CD4-positive, alpha-beta T cell (primary cell): ENCODE measurements at regions not wholly inside any gene's neighbourhood (a gene's known extent, or its start where the extent isn't known, plus 50 kb on each side); places are given as distances from the start of the nearest gene placed in this dataset.

Source experiments
- ATAC-seq: fragments of 200-7000 bp; cut with Tn5 transposase; one replicate; pipeline ENCODE4 v1.10.0; 2022; ENCODE audit warnings: mild to moderate bottlenecking; ENCODE audit not compliant: poor library complexity
- CTCF ChIA-PET: fragments of 350-600 bp; sonication (Branson Sonifier 250); formaldehyde crosslinking; loops from one replicate; lab custom pipeline; 2021; ENCODE audit warnings: antibody characterized with exemption, inconsistent platforms; lab: Charles Lee
- POLR2A ChIA-PET: fragments of 350-600 bp; sonication (Branson Sonifier 250); formaldehyde crosslinking; loops from one replicate; lab custom pipeline; 2021; ENCODE audit warnings: antibody characterized with exemption, inconsistent platforms; lab: Charles Lee
- DNase-seq, 14 experiments: peaks; one replicate each; pipeline ENCODE4 v3.0.0-alpha.2; 2013 to 2020; ENCODE audit warnings: mixed read lengths in 2 of 14
- H3K27ac ChIP-seq, 2 donors: one replicate each; pipeline versions ENCODE4 v1.5.1 to v1.7.0; 2013; ENCODE audit warnings: low read length in 2 of 2, low read depth in 1 of 2, mild to moderate bottlenecking in 1 of 2
- H3K27me3 ChIP-seq, 2 experiments: 1 replicate in 1 of 2; 2 replicates in 1 of 2; pipeline versions ENCODE4 v1.6.1 to v1.7.0; 2013; ENCODE audit warnings: low read length in 2 of 2, control low read depth in 1 of 2, mild to moderate bottlenecking in 1 of 2, moderate library complexity in 1 of 2; ENCODE audit not compliant: insufficient read depth in 2 of 2, control insufficient read depth in 1 of 2
- H3K36me3 ChIP-seq: one replicate; pipeline ENCODE4 v1.6.1; 2013; ENCODE audit warnings: low read length, control low read depth; ENCODE audit not compliant: insufficient read depth
- H3K4me1 ChIP-seq: one replicate; pipeline ENCODE4 v1.6.1; 2013; ENCODE audit warnings: low read length, control low read depth; ENCODE audit not compliant: insufficient read depth
- H3K4me3 ChIP-seq: one replicate; pipeline ENCODE4 v1.5.1; 2013; ENCODE audit warnings: mild to moderate bottlenecking, low read length, moderate library complexity
- H3K9me3 ChIP-seq, 2 experiments: 1 replicate in 1 of 2; 2 replicates in 1 of 2; pipeline versions ENCODE4 v1.6.1 to v1.7.0; 2013; ENCODE audit warnings: low read length in 2 of 2, mild to moderate bottlenecking in 2 of 2, control low read depth in 1 of 2, moderate library complexity in 1 of 2; ENCODE audit not compliant: control insufficient read depth in 1 of 2, insufficient read depth in 1 of 2
- H3K27ac Mint-ChIP-seq: one replicate; pipeline ENCODE4 v1.8.0; 2020; ENCODE audit warnings: mixed read lengths
- H3K27me3 Mint-ChIP-seq: one replicate; pipeline ENCODE4 v1.8.0; 2021; ENCODE audit warnings: mixed read lengths
- H3K36me3 Mint-ChIP-seq: one replicate; pipeline ENCODE4 v1.8.0; 2021; ENCODE audit warnings: low read depth, mixed read lengths
- H3K4me1 Mint-ChIP-seq: one replicate; pipeline ENCODE4 v1.8.0; 2021; ENCODE audit warnings: low read depth, mixed read lengths
- H3K4me3 Mint-ChIP-seq: one replicate; pipeline ENCODE4 v1.8.0; 2020; ENCODE audit warnings: mild to moderate bottlenecking, mixed read lengths
- H3K9me3 Mint-ChIP-seq: one replicate; pipeline ENCODE4 v1.8.0; 2020; ENCODE audit warnings: mixed read lengths
- intact Hi-C, 2 experiments: fragments of 100-400 bp; cut with DNase I in 1 of 2; cut with micrococcal nuclease in 1 of 2; formaldehyde crosslinking; loops; one replicate each; pipeline versions ENCODE4 v1.15.1 to v1.9.0; 2023 to 2025; cut with DNase I, micrococcal nuclease
- TF ChIP-seq, protein P1 (sequence below): fragments of 200-600 bp; IDR thresholded peaks from one replicate; pipeline ENCODE4 v1.8.0; 2022; ENCODE audit warnings: antibody characterized with exemption, mild to moderate bottlenecking

DNA sequence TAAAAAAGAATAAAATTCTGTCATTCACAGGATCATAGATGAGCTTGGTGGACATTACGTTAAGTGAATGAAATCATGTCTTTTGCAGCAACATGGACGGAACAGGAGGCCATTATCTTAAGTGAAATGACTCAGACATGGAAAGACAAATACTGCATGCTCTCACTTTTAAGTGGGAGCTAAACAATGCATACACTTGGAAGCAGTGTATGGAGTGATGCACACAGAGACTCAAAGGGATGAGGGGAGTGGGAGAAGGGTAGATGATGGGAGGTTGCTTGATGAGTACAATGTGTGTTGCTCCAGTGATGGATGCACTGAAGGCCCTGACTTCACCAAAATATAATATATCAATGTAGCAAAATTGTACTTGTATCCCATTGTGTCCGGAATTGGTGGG is 293.4 kb downstream of the CD109 start:
- Mint-ChIP-seq H3K4me3 (no peak overlapping the region), H3K36me3 (no peaks in the 10 kb centered on the region), H3K9me3 (no peaks in the 10 kb centered on the region), H3K27me3 (no peaks in the 10 kb centered on the region), H3K4me1 (no peaks in the 10 kb centered on the region), H3K27ac (no peak overlapping the region)
- no peaks in the 10 kb centered on the region for H3K27me3 ChIP-seq
- TF ChIP-seq, protein P1, sequence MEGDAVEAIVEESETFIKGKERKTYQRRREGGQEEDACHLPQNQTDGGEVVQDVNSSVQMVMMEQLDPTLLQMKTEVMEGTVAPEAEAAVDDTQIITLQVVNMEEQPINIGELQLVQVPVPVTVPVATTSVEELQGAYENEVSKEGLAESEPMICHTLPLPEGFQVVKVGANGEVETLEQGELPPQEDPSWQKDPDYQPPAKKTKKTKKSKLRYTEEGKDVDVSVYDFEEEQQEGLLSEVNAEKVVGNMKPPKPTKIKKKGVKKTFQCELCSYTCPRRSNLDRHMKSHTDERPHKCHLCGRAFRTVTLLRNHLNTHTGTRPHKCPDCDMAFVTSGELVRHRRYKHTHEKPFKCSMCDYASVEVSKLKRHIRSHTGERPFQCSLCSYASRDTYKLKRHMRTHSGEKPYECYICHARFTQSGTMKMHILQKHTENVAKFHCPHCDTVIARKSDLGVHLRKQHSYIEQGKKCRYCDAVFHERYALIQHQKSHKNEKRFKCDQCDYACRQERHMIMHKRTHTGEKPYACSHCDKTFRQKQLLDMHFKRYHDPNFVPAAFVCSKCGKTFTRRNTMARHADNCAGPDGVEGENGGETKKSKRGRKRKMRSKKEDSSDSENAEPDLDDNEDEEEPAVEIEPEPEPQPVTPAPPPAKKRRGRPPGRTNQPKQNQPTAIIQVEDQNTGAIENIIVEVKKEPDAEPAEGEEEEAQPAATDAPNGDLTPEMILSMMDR: no peak
- H3K27ac ChIP-seq: no peak overlapping the region
- H3K4me3 ChIP-seq: no peak overlapping the region
- DNase-seq: no peak
- ATAC-seq: no peak
- intact Hi-C loops: no loop called here
- H3K4me1 ChIP-seq: no peaks in the 10 kb centered on the region
- H3K9me3 ChIP-seq: peaks cover 0 to 8% of the 10 kb centered on the region in 2 experiments
- H3K36me3 ChIP-seq: no peaks in the 10 kb centered on the region
- POLR2A ChIA-PET: no interaction called here
- CTCF ChIA-PET: no interaction called here

DNA sequence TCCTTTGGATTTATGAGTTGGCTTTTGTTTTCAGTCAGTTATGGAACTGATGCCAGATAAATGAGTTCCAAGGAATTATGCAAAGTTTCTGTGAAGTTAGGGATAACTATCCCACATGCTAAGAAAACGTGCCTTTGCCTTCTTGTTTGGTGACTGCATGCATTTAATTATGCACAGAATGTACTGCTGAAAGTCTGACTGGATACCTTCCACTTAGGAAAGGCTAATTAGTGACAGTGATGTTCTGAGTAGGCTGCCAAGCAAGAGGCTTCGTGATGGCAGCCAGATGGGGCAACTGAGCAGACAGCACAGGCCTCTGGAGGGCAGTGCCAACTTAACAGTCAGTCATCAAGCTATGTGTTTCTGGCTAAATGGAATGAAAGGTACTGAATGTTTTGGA is 289.9 kb downstream of the CD109 start:
- TF ChIP-seq, protein P1: no peak
- DNase-seq (no peak), ATAC-seq (no peak)
- Histone ChIP-seq H3K9me3 (peaks cover 0 to 7% of the 10 kb centered on the region in 2 experiments), H3K4me1 (no peaks in the 10 kb centered on the region), H3K27ac (no peak overlapping the region), H3K4me3 (no peak overlapping the region), H3K36me3 (no peaks in the 10 kb centered on the region), H3K27me3 (no peaks in the 10 kb centered on the region)
- Mint-ChIP-seq H3K9me3 (no peaks in the 10 kb centered on the region), H3K4me1 (no peaks in the 10 kb centered on the region), H3K27me3 (no peaks in the 10 kb centered on the region), H3K27ac (no peak overlapping the region), H3K4me3 (no peak overlapping the region), H3K36me3 (no peaks in the 10 kb centered on the region)
- CTCF ChIA-PET: interaction anchor here (1.3 kb wide), 1 partner anchor 17 kb away, joined by 3 read pairs; no protein-coding TSS in a partner anchor
- POLR2A ChIA-PET: no interaction called here
- intact Hi-C loops: no loop called here

DNA sequence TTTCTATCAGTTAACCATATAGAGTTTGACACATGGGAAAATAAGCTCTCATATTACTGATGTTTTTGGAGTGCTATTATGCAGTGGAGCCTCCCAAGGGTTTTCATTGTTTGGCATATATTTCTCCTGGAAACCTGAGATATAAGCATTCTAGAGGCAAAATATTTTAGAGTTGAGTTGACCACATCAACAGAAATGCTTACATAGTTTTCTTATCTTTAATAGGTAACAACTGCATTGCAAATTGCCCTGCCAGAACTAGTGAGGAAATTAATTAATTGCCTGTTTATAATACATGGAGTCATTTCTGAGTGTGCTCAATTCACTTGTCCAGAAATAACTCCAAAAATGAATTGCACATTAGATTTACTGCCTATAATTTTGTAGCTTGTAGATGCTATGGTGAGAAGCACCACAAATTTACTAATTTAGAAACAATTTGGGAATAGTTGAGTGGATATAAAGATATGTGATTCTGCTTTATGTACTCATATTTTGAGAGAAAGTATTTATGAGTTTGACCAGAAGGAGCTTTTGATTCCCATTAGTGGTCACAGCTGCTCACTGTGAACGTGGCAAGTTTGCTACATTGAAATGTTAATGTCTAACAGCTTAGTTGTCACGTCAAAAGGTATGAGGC is 288.7 kb downstream of the CD109 start:
- no peak overlapping the region for H3K27ac ChIP-seq
- intact Hi-C loops: no loop called here
- H3K9me3 ChIP-seq: no peaks in the 10 kb centered on the region
- no peaks in the 10 kb centered on the region for H3K36me3 ChIP-seq
- Mint-ChIP-seq H3K27ac (no peak overlapping the region), H3K4me1 (no peaks in the 10 kb centered on the region), H3K27me3 (no peaks in the 10 kb centered on the region), H3K4me3 (no peak overlapping the region), H3K36me3 (no peaks in the 10 kb centered on the region), H3K9me3 (no peaks in the 10 kb centered on the region)
- ChIA-PET POLR2A (no interaction called here), CTCF (no interaction called here)
- no peak for DNase-seq
- H3K4me3 ChIP-seq: no peak overlapping the region
- H3K4me1 ChIP-seq: no peaks in the 10 kb centered on the region
- no peak for ATAC-seq
- TF ChIP-seq, protein P1: no peak
- H3K27me3 ChIP-seq: no peaks in the 10 kb centered on the region
